H9 (cell line): ENCODE measurements at regions not wholly inside any gene's neighbourhood (a gene's known extent, or its start where the extent isn't known, plus 50 kb on each side); places are given as distances from the start of the nearest gene placed in this dataset.
A peak's percentile ranks its signal among the peaks of the same experiment; 100 is the strongest.

Experiments
- DNase-seq: peaks from one replicate; pipeline ENCODE4 v3.0.0-alpha.2; 2017
- H2AFZ ChIP-seq: one replicate; pipeline ENCODE4 v1.6.1; 2013; ENCODE audit warnings: mild to moderate bottlenecking, low read length, control low read depth, moderate library complexity
- H2AK5ac ChIP-seq: 2 replicates; pipeline ENCODE4 v1.6.1; 2013; ENCODE audit warnings: low read length, control low read depth, mixed read lengths; ENCODE audit not compliant: insufficient read length
- H2BK120ac ChIP-seq: one replicate; pipeline ENCODE4 v1.6.1; 2013; ENCODE audit warnings: low read depth, mild to moderate bottlenecking, low read length, control low read depth, inconsistent platforms; ENCODE audit not compliant: poor library complexity, severe bottlenecking
- H2BK12ac ChIP-seq: 2 replicates; pipeline ENCODE4 v1.6.1; 2013; ENCODE audit warnings: low read length, control low read depth, mixed read lengths, low read depth; ENCODE audit not compliant: insufficient read length
- H2BK15ac ChIP-seq: 2 replicates; pipeline ENCODE4 v1.6.1; 2013; ENCODE audit warnings: low read depth, low read length, control low read depth
- H2BK20ac ChIP-seq: one replicate; pipeline ENCODE4 v1.6.1; 2013; ENCODE audit warnings: low read depth, mild to moderate bottlenecking, low read length, control low read depth, inconsistent platforms; ENCODE audit not compliant: poor library complexity, severe bottlenecking
- H2BK5ac ChIP-seq: 2 replicates; pipeline ENCODE4 v1.6.1; 2013; ENCODE audit warnings: low read length, control low read depth, mixed read lengths; ENCODE audit not compliant: insufficient read length
- H3K14ac ChIP-seq: 2 replicates; pipeline ENCODE4 v1.6.1; 2013; ENCODE audit warnings: low read length, control low read depth; ENCODE audit not compliant: insufficient read depth
- H3K18ac ChIP-seq: 2 replicates; pipeline ENCODE4 v1.6.1; 2013; ENCODE audit warnings: low read depth, mild to moderate bottlenecking, mixed read lengths, low read length, control low read depth; ENCODE audit not compliant: insufficient read length
- H3K23ac ChIP-seq: 2 replicates; pipeline ENCODE4 v1.6.1; 2013; ENCODE audit warnings: low read length, control low read depth, mixed read lengths, low read depth; ENCODE audit not compliant: insufficient read length
- H3K23me2 ChIP-seq: 2 replicates; pipeline ENCODE4 v1.6.1; 2013; ENCODE audit warnings: low read depth, mild to moderate bottlenecking, mixed read lengths, low read length, control low read depth; ENCODE audit not compliant: insufficient read length, poor library complexity, severe bottlenecking
- H3K27ac ChIP-seq: 2 replicates; pipeline ENCODE4 v1.5.1; 2013; ENCODE audit warnings: low read length, control low read depth, mixed read lengths, low read depth; ENCODE audit not compliant: insufficient read length
- H3K27me3 ChIP-seq: 2 replicates; pipeline ENCODE4 v1.6.1; 2013; ENCODE audit warnings: low read length, control low read depth, inconsistent platforms; ENCODE audit not compliant: insufficient read depth
- H3K4ac ChIP-seq: 2 replicates; pipeline ENCODE4 v1.6.1; 2013; ENCODE audit warnings: low read depth, mild to moderate bottlenecking, control low read depth, inconsistent platforms, low read length, moderate library complexity
- H3K4me1 ChIP-seq: 2 replicates; pipeline ENCODE4 v1.6.1; 2013; ENCODE audit warnings: low read length, control low read depth, inconsistent platforms; ENCODE audit not compliant: insufficient read depth
- H3K4me2 ChIP-seq: 2 replicates; pipeline ENCODE4 v1.6.1; 2013; ENCODE audit warnings: low read length, control low read depth, mixed read lengths; ENCODE audit not compliant: insufficient read length, insufficient read depth
- H3K56ac ChIP-seq: 2 replicates; pipeline ENCODE4 v1.6.1; 2013; ENCODE audit warnings: low read depth, mild to moderate bottlenecking, mixed read lengths, low read length, control low read depth; ENCODE audit not compliant: insufficient read length
- H3K79me1 ChIP-seq: 2 replicates; pipeline ENCODE4 v1.6.1; 2013; ENCODE audit warnings: low read depth, mild to moderate bottlenecking, moderate library complexity, low read length, control low read depth, inconsistent platforms; ENCODE audit not compliant: insufficient read depth, poor library complexity, severe bottlenecking
- H3K79me2 ChIP-seq: 2 replicates; pipeline ENCODE4 v1.6.1; 2013; ENCODE audit warnings: low read length, control low read depth, inconsistent platforms; ENCODE audit not compliant: insufficient read depth
- H3K9ac ChIP-seq: 2 replicates; pipeline ENCODE4 v1.6.1; 2013; ENCODE audit warnings: low read length, control low read depth, mixed read lengths; ENCODE audit not compliant: insufficient read length; ENCODE audit errors: extremely low read depth
- H3K9me3 ChIP-seq: one replicate; pipeline ENCODE4 v1.6.1; 2013; ENCODE audit warnings: low read depth, low read length, inconsistent platforms; ENCODE audit not compliant: control insufficient read depth
- H3T11ph ChIP-seq: one replicate; pipeline ENCODE4 v1.6.1; 2013; ENCODE audit warnings: mild to moderate bottlenecking, low read length, control low read depth, inconsistent platforms
- H4K20me1 ChIP-seq: one replicate; pipeline ENCODE4 v1.6.1; 2013; ENCODE audit not compliant: control insufficient read depth, insufficient read length, insufficient read depth
- H4K5ac ChIP-seq: 2 replicates; pipeline ENCODE4 v1.6.1; 2013; ENCODE audit warnings: low read depth, mild to moderate bottlenecking, mixed read lengths, low read length, control low read depth; ENCODE audit not compliant: insufficient read length
- H4K8ac ChIP-seq: replicated peaks from 2 replicates; pipeline ENCODE4 v1.6.1; 2013; ENCODE audit warnings: low read length, control low read depth, mixed read lengths, low read depth; ENCODE audit not compliant: insufficient read length
- H4K91ac ChIP-seq: 2 replicates; pipeline ENCODE4 v1.6.1; 2013; ENCODE audit warnings: low read depth, mild to moderate bottlenecking, moderate library complexity, mixed read lengths, low read length, control low read depth; ENCODE audit not compliant: insufficient read length
- H3K27ac Mint-ChIP-seq, 3 experiments: 2 replicates in 2 of 3; 3 replicates in 1 of 3; pipeline ENCODE4 v1.8.0; 2020 to 2021; ENCODE audit warnings: mixed read lengths in 3 of 3, mild to moderate bottlenecking in 1 of 3, moderate library complexity in 1 of 3
- H3K27me3 Mint-ChIP-seq: 2 replicates; pipeline ENCODE4 v1.8.0; 2021; ENCODE audit warnings: low read depth, mild to moderate bottlenecking, moderate library complexity, mixed read lengths
- H3K36me3 Mint-ChIP-seq, 3 experiments: 2 replicates in 2 of 3; 3 replicates in 1 of 3; pipeline ENCODE4 v1.8.0; 2020 to 2021; ENCODE audit warnings: low read depth in 3 of 3, mixed read lengths in 3 of 3; ENCODE audit not compliant: insufficient read depth in 1 of 3
- H3K4me1 Mint-ChIP-seq, 2 experiments: 2 replicates each; pipeline ENCODE4 v1.8.0; 2020; ENCODE audit warnings: mixed read lengths in 2 of 2
- H3K4me3 Mint-ChIP-seq, 2 experiments: 2 replicates in 1 of 2; 3 replicates in 1 of 2; pipeline ENCODE4 v1.8.0; 2020 to 2021; ENCODE audit warnings: mild to moderate bottlenecking in 2 of 2, mixed read lengths in 2 of 2, moderate library complexity in 1 of 2
- H3K9me3 Mint-ChIP-seq, 2 experiments: 2 replicates in 1 of 2; 3 replicates in 1 of 2; pipeline ENCODE4 v1.8.0; 2020; ENCODE audit warnings: mild to moderate bottlenecking in 2 of 2, mixed read lengths in 2 of 2, moderate library complexity in 1 of 2
- CTCF ChIP-seq: fragments of 200-600 bp; sonication (generic); conservative IDR thresholded peaks from 3 replicates; pipeline ENCODE4 v1.8.0; 2021; ENCODE audit warnings: antibody characterized with exemption, mild to moderate bottlenecking
- WGBS: extraction: QIAGEN DNeasy Blood & Tissue Kit; methylation state at CpG from one replicate; pipeline ENCODE4 v1.1.7; 2013; ENCODE audit warnings: missing lambda C conversion rate, low lambda C conversion rate, mixed read lengths; ENCODE audit not compliant: insufficient read length; ENCODE audit errors: extremely low coverage; 5-methylcytosine and 5-hydroxymethylcytosine counted together

DNA sequence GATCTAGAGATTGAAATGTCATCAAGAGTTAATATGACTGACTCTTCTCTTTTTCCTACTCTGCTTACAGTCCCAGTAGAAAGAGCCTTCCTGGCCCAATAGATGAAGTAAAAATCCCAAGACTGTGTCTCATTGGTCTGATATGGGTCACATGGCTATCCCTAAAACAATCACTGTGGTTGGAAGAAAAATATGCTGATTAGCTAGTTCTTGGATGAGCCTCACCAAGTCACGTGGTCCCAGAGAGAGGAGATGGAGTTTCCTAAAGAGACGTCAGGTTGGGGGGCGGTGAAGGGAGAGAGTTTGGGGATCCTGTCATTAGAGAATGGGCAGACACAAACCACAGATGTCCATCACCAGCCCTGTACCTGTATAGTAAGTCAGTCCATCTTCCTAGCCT is 466.3 kb downstream of the HAPSTR1 start:
- H3K9ac ChIP-seq, result no peak overlapping the region
- H3K14ac ChIP-seq, result no peak overlapping the region
- no peak overlapping the region for H4K8ac ChIP-seq
- no peak overlapping the region for H2BK5ac ChIP-seq
- DNase-seq, result no peak
- TF ChIP-seq CTCF, result no peak
- no peak overlapping the region for H3K18ac ChIP-seq
- H3K23me2 ChIP-seq, result no peaks in the 10 kb centered on the region
- peak overlapping the region in 1 of 3 experiments; percentile 73; a peak in 1 of 7 replicates for H3K27ac Mint-ChIP-seq
- H4K91ac ChIP-seq, result no peak overlapping the region
- H3K79me1 ChIP-seq, result no peaks in the 10 kb centered on the region
- H3K36me3 Mint-ChIP-seq, result peaks cover 4 to 7% (median 6%) of the 10 kb centered on the region in 3 experiments; a peak in 6 of 7 replicates
- H3K4me2 ChIP-seq, result no peak overlapping the region
- H3K27ac ChIP-seq, result no peak overlapping the region
- no peak overlapping the region for H2AFZ ChIP-seq
- no peaks in the 10 kb centered on the region for H3K27me3 ChIP-seq
- peaks cover 5% of the 10 kb centered on the region for H3K9me3 ChIP-seq
- H3K4ac ChIP-seq, result no peak overlapping the region
- no peak overlapping the region for H3K23ac ChIP-seq
- H3K27me3 Mint-ChIP-seq, result peaks cover 2% of the 10 kb centered on the region; the same call in 1 of the 2 replicates
- H3K4me1 ChIP-seq, result no peaks in the 10 kb centered on the region
- no peak overlapping the region for H3K4me3 Mint-ChIP-seq
- peaks cover 12 to 14% of the 10 kb centered on the region in 2 experiments for H3K4me1 Mint-ChIP-seq
- H3K9me3 Mint-ChIP-seq, result peaks cover 8 to 9% of the 10 kb centered on the region in 2 experiments; a peak in 4 of 5 replicates
- H2BK120ac ChIP-seq, result no peak overlapping the region
- no peak overlapping the region for H2AK5ac ChIP-seq
- H2BK20ac ChIP-seq, result no peak overlapping the region
- H3T11ph ChIP-seq, result no peak overlapping the region
- H2BK12ac ChIP-seq, result no peak overlapping the region
- H3K56ac ChIP-seq, result no peak overlapping the region
- no peaks in the 10 kb centered on the region for H4K20me1 ChIP-seq
- H2BK15ac ChIP-seq, result no peak overlapping the region
- H3K79me2 ChIP-seq, result no peaks in the 10 kb centered on the region
- H4K5ac ChIP-seq, result no peak overlapping the region
- no CpG with 5 or more reads among the region's 3 CpGs for WGBS
